ENCODE measurements at regions not wholly inside any gene's neighbourhood (a gene's known extent, or its start where the extent isn't known, plus 50 kb on each side); places are given as distances from the start of the nearest gene placed in this dataset.
"Not testable (repeated sequence)": the region's sequence is repeated elsewhere in the genome, so short reads cannot be mapped to it uniquely, and the experiment has no call there.

DNA sequence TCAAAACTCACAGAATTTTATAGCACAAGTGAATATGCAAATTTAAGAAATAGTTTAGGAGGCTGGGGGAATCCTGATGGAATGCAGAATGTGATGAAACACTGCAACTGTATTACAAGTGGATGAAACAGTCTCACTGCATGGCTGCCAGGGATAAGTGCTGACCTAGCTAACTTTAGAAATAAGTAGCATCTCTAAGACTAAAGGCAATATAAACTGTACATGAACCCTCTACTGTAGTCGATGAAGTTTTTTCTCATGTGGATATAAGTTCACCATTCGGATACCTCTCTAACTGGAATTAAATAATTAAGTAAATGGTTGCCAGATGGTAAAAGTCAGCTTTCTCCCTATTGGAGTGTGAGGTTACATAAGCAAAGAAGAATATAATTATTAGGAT is 777.8 kb upstream of the RAB6C start:
- no peak for DNase-seq (ENCODE audit: low read depth)

DNA sequence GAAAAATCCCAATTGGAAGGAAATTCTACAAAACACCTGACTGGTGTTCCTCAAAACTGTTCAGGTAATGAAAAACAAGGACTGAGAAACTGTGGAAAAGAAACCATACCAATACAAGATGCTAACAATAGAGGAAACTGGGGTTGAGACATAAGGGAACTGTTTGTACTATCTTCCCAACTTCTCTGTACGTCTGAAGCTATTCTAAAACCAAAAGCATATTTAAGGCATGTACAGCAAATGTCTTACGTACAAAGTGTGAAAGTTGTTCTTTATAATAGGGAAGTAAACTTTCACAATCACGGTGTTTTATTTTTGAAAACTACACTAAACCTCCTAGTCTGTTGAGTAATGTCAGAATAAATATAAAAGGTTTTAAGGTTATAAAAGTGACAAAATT is 776.1 kb upstream of the RAB6C start:
- no peak for DNase-seq (ENCODE audit: low read depth)

- not testable (repeated sequence) for DNase-seq (ENCODE audit: low read depth)
Measured at GRCh38 chr2:129204581-129204980, 774.9 kb upstream of the RAB6C start.

- DNase-seq (ENCODE audit: low read depth): no peak
Measured at GRCh38 chr2:129205176-129205575, 774.3 kb upstream of the RAB6C start.

- DNase-seq (ENCODE audit: low read depth): no peak
Measured at GRCh38 chr2:129205766-129206165, 773.7 kb upstream of the RAB6C start.

DNA sequence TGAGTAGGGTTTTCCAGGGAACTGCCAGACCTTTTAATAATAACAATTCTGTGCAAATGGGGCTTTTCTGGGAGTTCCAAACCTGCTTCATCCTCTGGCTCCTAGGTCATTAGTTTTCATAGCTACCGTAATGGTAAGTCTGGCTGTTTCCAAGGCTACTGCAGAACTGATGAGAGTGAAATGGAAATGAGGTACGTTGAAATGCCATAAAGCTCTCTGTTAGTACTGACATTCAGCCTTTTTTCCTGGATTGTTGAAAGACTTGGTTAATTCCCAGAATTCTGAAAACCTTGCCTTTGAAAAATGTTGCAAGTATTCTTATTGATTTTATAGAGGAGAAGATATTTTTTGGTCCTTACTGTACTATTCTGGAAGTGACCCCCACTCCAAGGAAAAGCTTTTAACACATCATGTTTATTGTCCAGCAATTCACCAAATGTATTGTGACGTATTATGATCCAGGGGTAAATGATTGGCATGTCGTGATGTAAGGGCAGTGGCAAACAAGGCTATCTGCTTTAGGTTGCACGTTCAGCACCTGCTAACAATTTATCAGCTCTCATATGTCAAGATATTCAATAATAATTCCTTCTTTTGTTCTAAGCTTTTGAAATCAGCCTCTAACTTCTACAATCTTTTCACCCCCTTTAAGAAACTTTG is 767.0 kb upstream of the RAB6C start:
- DNase-seq (ENCODE audit: low read depth): no peak

- no peak for DNase-seq (ENCODE audit: low read depth)
Measured at GRCh38 chr2:129224022-129224421, 755.4 kb upstream of the RAB6C start.

DNA sequence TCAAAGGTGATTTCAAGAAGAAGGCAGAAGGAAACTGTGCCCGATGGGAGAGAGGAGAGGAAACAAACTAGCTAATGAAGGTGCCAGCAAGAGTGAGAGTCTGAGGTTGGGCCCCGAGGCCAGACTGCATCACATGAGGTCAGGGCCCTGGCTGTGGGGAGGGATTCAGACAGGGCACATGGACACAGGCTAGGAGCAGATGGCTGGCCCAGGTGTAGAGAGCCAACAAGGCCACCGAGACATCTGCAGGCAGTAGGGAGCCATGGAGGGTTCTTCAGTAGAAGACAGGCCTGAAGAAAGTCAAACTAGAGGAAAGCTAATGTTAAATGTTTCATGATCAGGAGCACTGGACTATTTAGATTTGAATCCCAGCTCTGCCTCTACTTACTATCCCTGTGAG is 755.0 kb upstream of the RAB6C start:
- no peak for DNase-seq (ENCODE audit: low read depth)

GRCh38 chr2:129229196-129229595 is 750.3 kb upstream of the RAB6C start:
- no peak for DNase-seq (ENCODE audit: low read depth)

DNA sequence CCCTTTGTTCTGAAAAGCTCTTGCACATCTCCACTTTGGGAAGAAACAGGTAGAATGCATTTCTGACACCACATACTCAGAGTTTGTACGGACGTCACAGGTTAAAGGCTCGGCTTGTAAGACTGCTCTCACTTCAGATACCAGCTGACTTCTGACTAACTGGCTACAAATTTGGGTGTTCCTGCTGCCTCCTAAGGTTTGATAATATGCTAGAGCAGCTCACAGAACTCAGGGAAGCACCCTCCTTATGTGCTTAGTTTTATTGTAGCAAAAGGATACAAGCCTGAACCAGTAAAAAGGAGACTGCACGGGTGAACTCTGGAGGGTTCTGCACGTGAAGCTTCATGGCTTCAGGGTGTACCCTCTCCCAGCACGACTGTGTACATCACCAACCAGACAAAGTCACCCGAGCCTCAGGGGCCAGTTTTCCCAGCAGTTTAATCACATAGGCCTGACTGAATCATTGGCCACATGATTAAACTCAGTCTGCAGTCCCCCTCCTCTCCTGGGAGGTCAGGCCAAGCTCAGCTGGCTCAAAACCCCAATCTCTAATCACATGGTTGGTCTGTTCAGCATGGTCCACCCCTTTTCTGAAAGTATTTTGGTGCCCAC is 749.5 kb upstream of the RAB6C start:
- DNase-seq (ENCODE audit: low read depth): no peak

DNA sequence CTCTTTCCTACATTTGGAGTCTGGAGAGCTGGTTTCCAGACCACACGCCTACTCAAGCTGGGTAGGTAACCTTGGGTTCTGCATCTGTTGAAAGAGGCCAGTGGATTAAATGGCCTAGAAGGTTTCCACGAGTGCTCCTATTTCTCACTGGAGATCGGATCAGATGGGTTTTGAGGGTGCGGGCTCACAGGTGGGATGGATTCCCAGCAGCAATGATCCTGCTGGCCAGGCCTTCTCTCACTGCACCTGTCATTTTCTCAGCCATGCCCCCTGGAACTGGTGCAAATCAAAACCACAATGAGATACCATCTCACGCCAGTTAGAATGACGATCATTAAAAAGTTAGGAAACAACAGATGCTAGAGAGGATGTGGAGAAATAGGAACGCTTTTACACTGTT is 747.5 kb upstream of the RAB6C start:
- DNase-seq (ENCODE audit: low read depth): peak; percentile 0

DNA sequence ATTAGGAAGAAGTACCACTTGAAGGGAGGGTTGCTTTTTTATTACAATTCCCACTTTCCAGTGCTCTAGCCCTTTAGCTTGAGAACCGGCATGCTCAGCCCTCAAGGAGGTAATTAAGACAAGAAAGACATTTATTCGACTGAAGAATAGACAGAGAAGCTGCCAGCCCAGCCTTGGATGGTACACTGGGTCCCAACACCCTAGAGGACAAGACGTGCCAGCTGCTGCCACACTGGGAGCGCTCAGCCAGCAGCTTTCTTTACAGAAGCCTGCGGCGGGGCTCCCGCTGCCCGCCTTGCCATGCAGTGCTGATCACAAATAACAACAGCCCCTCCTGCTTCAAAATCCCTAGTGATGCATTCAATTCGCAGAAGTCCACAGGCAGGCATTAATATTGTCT is 746.3 kb upstream of the RAB6C start:
- DNase-seq (ENCODE audit: low read depth): no peak

- no peak for DNase-seq (ENCODE audit: low read depth)
Measured at GRCh38 chr2:129233751-129234406, 745.6 kb upstream of the RAB6C start.

GRCh38 chr2:129236601-129237000 is 742.9 kb upstream of the RAB6C start:
- DNase-seq (ENCODE audit: low read depth): no peak

- DNase-seq (ENCODE audit: low read depth): no peak
Measured at GRCh38 chr2:129237966-129238725, 741.3 kb upstream of the RAB6C start.

GRCh38 chr2:129239141-129239540 is 740.3 kb upstream of the RAB6C start:
- no peak for DNase-seq (ENCODE audit: low read depth)

DNA sequence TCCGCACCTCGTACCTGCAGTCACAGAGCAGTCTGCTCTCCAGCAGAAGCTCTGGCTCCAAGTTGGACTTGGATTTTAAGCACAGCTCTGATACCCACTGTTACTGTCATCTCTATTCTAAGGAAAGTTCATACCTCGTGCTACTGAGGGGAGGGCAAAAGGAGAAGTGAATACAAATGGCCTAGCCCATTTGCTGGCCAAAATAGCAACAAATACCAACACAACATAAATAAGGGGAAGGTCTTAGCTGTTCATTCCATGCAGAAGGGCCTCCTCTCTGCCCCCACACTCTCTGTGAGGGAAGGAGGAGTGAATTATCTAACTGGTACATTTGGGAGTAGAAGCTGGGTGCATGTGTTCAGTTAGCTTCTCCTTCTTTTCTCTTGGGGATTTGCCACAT is 739.4 kb upstream of the RAB6C start:
- no peak for DNase-seq (ENCODE audit: low read depth)

DNA sequence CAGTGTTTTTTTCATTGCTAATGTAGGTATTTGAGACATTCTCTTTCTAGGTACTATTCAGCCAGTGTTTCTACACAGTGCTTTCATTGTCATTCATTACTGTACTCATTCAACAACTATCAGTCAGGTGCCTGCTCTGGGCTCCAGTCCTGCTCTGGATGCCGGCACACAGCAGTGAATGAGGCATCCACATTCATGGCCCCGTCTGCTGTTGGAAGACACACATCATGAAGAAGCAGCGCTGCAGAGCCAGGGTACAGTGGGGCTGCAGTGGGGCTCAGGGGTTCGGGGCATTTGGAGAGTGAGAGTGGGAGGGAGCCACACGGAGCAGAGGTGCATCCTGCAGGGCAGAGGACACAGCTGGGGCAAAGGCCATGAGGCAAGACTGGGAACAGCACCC is 737.2 kb upstream of the RAB6C start:
- no peak for DNase-seq (ENCODE audit: low read depth)

DNA sequence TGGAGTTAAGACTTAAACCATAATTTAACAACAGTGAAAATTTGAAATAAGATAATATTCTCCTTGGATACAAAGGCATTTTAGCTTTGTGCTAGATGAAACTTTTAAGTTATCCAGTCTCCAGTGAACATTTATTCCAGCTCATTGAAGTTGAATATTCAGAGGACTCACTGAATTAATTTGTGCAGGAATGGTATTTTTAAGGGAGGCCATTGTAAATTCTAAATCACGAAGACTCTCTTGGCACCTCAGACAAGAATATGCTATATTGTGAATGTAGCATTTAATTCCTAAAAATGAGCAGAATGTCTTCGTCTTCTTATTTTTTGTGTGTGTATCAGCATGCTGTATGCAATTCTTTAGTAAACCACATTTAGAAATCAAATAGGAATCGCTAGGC is 731.7 kb upstream of the RAB6C start:
- no peak for DNase-seq (ENCODE audit: low read depth)

DNA sequence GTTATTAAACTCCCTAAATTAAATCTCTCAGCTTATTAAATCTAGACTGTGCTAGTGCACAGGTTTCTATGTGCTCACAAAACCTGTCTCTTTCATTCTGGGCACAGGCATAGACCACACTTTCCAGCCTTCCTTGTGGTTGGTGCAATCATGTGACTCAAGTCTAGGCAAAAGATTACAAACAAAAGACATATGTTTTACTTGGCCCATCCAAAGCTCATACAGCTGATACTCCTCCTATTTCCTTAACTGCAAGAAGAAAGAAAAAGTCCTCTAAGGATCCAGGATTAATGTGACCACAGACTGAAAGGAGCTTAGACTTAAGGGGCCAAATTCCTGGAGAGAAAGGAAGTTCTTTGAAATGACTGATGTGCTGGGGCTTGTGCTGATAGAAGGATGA is 731.3 kb upstream of the RAB6C start:
- DNase-seq (ENCODE audit: low read depth): no peak

- DNase-seq (ENCODE audit: low read depth): no peak
Measured at GRCh38 chr2:129252781-129253460, 726.5 kb upstream of the RAB6C start.

GRCh38 chr2:129253461-129253812 is 726.0 kb upstream of the RAB6C start:
- no peak for DNase-seq (ENCODE audit: low read depth)
